AG04449 (cell line): ENCODE measurements at regions not wholly inside any gene's neighbourhood (a gene's known extent, or its start where the extent isn't known, plus 50 kb on each side); places are given as distances from the start of the nearest gene placed in this dataset.

Experiments used
- CTCF ChIA-PET: fragments of 350-600 bp; formaldehyde crosslinking; extraction: SDS; loops from one replicate; lab custom pipeline; 2021; ENCODE audit warnings: antibody characterized with exemption; lab: Yijun Ruan, JAX
- POLR2A ChIA-PET: fragments of 400-600, 350-600 bp; formaldehyde crosslinking; extraction: SDS; loops from one replicate; lab custom pipeline; 2020; ENCODE audit warnings: antibody characterized with exemption, inconsistent platforms; lab: Yijun Ruan, JAX
- DNase-seq: peaks from one replicate; pipeline ENCODE4 v3.0.0-alpha.2; 2010; ENCODE audit warnings: low read depth, low spot score
- H3K4me3 ChIP-seq: 2 replicates; pipeline ENCODE4 v1.5.1; 2011; ENCODE audit warnings: low read depth, mild to moderate bottlenecking, control low read depth, low read length
- CTCF ChIP-seq: IDR thresholded peaks from one replicate; pipeline ENCODE4 v1.5.1; 2011; ENCODE audit warnings: mild to moderate bottlenecking, moderate library complexity, low read length, control low read depth, inconsistent platforms; ENCODE audit not compliant: insufficient read depth; ENCODE audit errors: missing control alignments

GRCh38 chr2:200156166-200156835, 150.2 kb upstream of the SPATS2L start:
- TF ChIP-seq CTCF = no peak
- POLR2A ChIA-PET = no interaction called here
- H3K4me3 ChIP-seq = peak overlapping the region; percentile 29
- no peak for DNase-seq
- CTCF ChIA-PET = interaction anchor here (1.0 to 1.5 kb wide), 2 partner anchors 9 to 171 kb away, joined by 4 to 5 read pairs; no protein-coding TSS in a partner anchor

- CTCF ChIA-PET = interaction anchor here (0.6 to 1.5 kb wide), 2 partner anchors 10 to 180 kb away, joined by 3 read pairs; no protein-coding TSS in a partner anchor
Measured at GRCh38 chr2:200158647-200159356, 147.7 kb upstream of the SPATS2L start.

GRCh38 chr2:200159357-200159707, 147.2 kb upstream of the SPATS2L start:
- ChIA-PET POLR2A (no interaction called here), CTCF (interaction anchor here (1.5 to 2.0 kb wide), 2 partner anchors 11 to 322 kb away, joined by 3 to 6 read pairs; no protein-coding TSS in a partner anchor)
- no peak for TF ChIP-seq CTCF
- DNase-seq = no peak
- no peak overlapping the region for H3K4me3 ChIP-seq

More at GRCh38 chr2:200158647-200159356, 147.7 kb upstream of the SPATS2L start:
- no peak overlapping the region for H3K4me3 ChIP-seq
- DNase-seq = no peak
- POLR2A ChIA-PET = no interaction called here
- no peak for TF ChIP-seq CTCF

- TF ChIP-seq CTCF = no peak
- ChIA-PET CTCF (interaction anchor here (0.6 to 2.0 kb wide), 5 partner anchors 9 to 321 kb away, joined by 3 to 6 read pairs (median 5); no protein-coding TSS in a partner anchor), POLR2A (no interaction called here)
- DNase-seq = no peak
- H3K4me3 ChIP-seq = no peak overlapping the region
Measured at GRCh38 chr2:200159829-200160781, 146.4 kb upstream of the SPATS2L start.

GRCh38 chr2:200161458-200161857, 145.0 kb upstream of the SPATS2L start:
- TF ChIP-seq CTCF = no peak
- no peak for DNase-seq
- CTCF ChIA-PET = interaction anchor here (0.7 to 2.0 kb wide), 4 partner anchors 13 to 320 kb away, joined by 3 to 6 read pairs (median 6); no protein-coding TSS in a partner anchor
- H3K4me3 ChIP-seq = no peak overlapping the region
- POLR2A ChIA-PET = no interaction called here
